Spleen (tissue), 11 donors: ENCODE measurements at regions not wholly inside any gene's neighbourhood (a gene's known extent, or its start where the extent isn't known, plus 50 kb on each side); places are given as distances from the start of the nearest gene placed in this dataset.

Experiments used
- DNase-seq: peaks from one replicate; pipeline ENCODE4 v3.0.0-alpha.2; 2020
- H3K27ac ChIP-seq, 8 donors: fragments of 200-600 bp; sonication (generic) in 7 of 8; 1 replicate in 4 of 8; 2 replicates in 4 of 8; pipeline versions ENCODE4 v1.5.0 to v1.8.0; 2016 to 2021; ENCODE audit warnings: inconsistent platforms in 4 of 8, mild to moderate bottlenecking in 4 of 8, moderate library complexity in 1 of 8
- H3K27me3 ChIP-seq, 7 donors: fragments of 200-600 bp; sonication (generic) in 6 of 7; replicated peaks in 1 of 7; 1 replicate in 4 of 7; 2 replicates in 3 of 7; pipeline versions ENCODE4 v1.5.0 to v1.8.0; 2016 to 2021; ENCODE audit warnings: inconsistent platforms in 3 of 7, mild to moderate bottlenecking in 1 of 7
- H3K36me3 ChIP-seq, 6 donors: fragments of 200-600 bp; sonication (generic) in 5 of 6; 1 replicate in 4 of 6; 2 replicates in 2 of 6; pipeline versions ENCODE4 v1.5.0 to v1.8.0; 2016 to 2021; ENCODE audit warnings: inconsistent platforms in 2 of 6
- H3K4me1 ChIP-seq, 6 donors: fragments of 200-600 bp; sonication (generic) in 5 of 6; 1 replicate in 3 of 6; 2 replicates in 3 of 6; pipeline versions ENCODE4 v1.5.0 to v1.8.0; 2016 to 2021; ENCODE audit warnings: inconsistent platforms in 3 of 6
- H3K4me3 ChIP-seq, 8 donors: fragments of 200-600 bp; sonication (generic) in 7 of 8; 1 replicate in 4 of 8; 2 replicates in 4 of 8; pipeline versions ENCODE4 v1.5.0 to v1.8.0; 2016 to 2021; ENCODE audit warnings: inconsistent platforms in 4 of 8, mild to moderate bottlenecking in 4 of 8, moderate library complexity in 2 of 8
- H3K9me3 ChIP-seq, 8 donors: fragments of 200-600 bp; sonication (generic) in 7 of 8; 1 replicate in 4 of 8; 2 replicates in 4 of 8; pipeline versions ENCODE4 v1.5.0 to v1.8.0; 2016 to 2021; ENCODE audit warnings: inconsistent platforms in 4 of 8
- CTCF ChIP-seq, 11 experiments: fragments of 200-600 bp in 7 of 11; fragments of 450-650 bp in 4 of 11; sonication (generic) in 4 of 11; IDR thresholded peaks in 8 of 11; conservative IDR thresholded peaks in 3 of 11; 1 replicate in 7 of 11; 2 replicates in 4 of 11; pipeline versions ENCODE4 v1.4.0 to v1.8.0; 2016 to 2021; ENCODE audit warnings: antibody characterized with exemption in 11 of 11, inconsistent platforms in 4 of 11, mild to moderate bottlenecking in 1 of 11
- POLR2A ChIP-seq, 3 donors: fragments of 450-650 bp; IDR thresholded peaks; one replicate each; pipeline ENCODE4 v1.5.1; 2017; ENCODE audit warnings: antibody characterized with exemption in 3 of 3, mild to moderate bottlenecking in 1 of 3
- POLR2AphosphoS5 ChIP-seq, 3 donors: sonication (generic); formaldehyde crosslinking; IDR thresholded peaks; one replicate each; pipeline ENCODE4 v1.5.1; 2017; ENCODE audit warnings: antibody characterized with exemption in 3 of 3
- WGBS, 5 donors: extraction: QIAGEN DNeasy Blood & Tissue Kit in 3 of 5; methylation state at CpG; one replicate each; pipeline versions ENCODE4 v1.1.5 to v1.1.7; 2013 to 2018; 5-methylcytosine and 5-hydroxymethylcytosine counted together
- intact Hi-C: fragments of 100-400 bp; cut with DNase I; formaldehyde crosslinking; loops from one replicate; pipeline ENCODE4 v1.15.0; 2023; ENCODE audit warnings: low total_unique reads
- small RNA-seq, 4 donors: library from RNA; depleted of rRNA; stranded (forward); fragments of <200 nt; gene quantifications; one replicate each; pipeline ENCODE3, GENCODE V24; 2016
- donor health status: healthy with polysubstance abuse.
- donor health status: DM: no; HTN: no; CAD: no; lungs with moderate emphysema.
- donor health status: DM: no; HTN: no; CAD: no.
- donor health status: Bipolar disorder and iron deficiency.
- donor health status: healthy.
- donor health status: DM: no; HTN: no; CAD: no.
- donor health status: DM: yes; HTN: yes; CAD: no.

GRCh38 chr7:96380111-96380512 lies 58.2 kb upstream of the SLC25A13 start:
- TF ChIP-seq CTCF (IDR thresholded peaks at IDR 0.05 in 8 of 11, conservative IDR thresholded peaks at IDR 0.05 in 3 of 11), result no peak
- no peak for TF ChIP-seq POLR2A (IDR thresholded peaks at IDR 0.05)
- no peak for TF ChIP-seq POLR2AphosphoS5 (IDR thresholded peaks at IDR 0.05)
- Histone ChIP-seq H3K27me3 (no peaks in the 10 kb centered on the region), H3K27ac (no peak overlapping the region), H3K36me3 (no peaks in the 10 kb centered on the region), H3K4me3 (no peak overlapping the region), H3K4me1 (no peaks in the 10 kb centered on the region), H3K9me3 (no peaks in the 10 kb centered on the region)
- intact Hi-C loops, result no loop called here
- DNase-seq, result no peak
- WGBS, 5 donors, result 40 to 62% (median 53%) methylated on average over 4 to 5 of the region's 5 CpGs

- Histone ChIP-seq H3K4me1 (no peaks in the 10 kb centered on the region), H3K27ac (no peak overlapping the region), H3K4me3 (no peak overlapping the region), H3K36me3 (no peaks in the 10 kb centered on the region), H3K27me3 (peaks cover 0 to 5% (median 0%) of the 10 kb centered on the region in 7 donors), H3K9me3 (no peaks in the 10 kb centered on the region)
- DNase-seq, result no peak
- intact Hi-C loops, result no loop called here
- no peak for TF ChIP-seq POLR2AphosphoS5 (IDR thresholded peaks at IDR 0.05)
- TF ChIP-seq CTCF (IDR thresholded peaks at IDR 0.05 in 8 of 11, conservative IDR thresholded peaks at IDR 0.05 in 3 of 11), result no peak
- no peak for TF ChIP-seq POLR2A (IDR thresholded peaks at IDR 0.05)
These were observed 55.5 kb upstream of the SLC25A13 start for GRCh38 chr7:96377399-96377798.

Small RNAs in the stretch of these regions (small RNA-seq; reads per million reads assigned to genes)
- 0 reads per million in 4 donors for gene RNU7-188P
